ENCODE measurements at regions not wholly inside any gene's neighbourhood (a gene's known extent, or its start where the extent isn't known, plus 50 kb on each side); places are given as distances from the start of the nearest gene placed in this dataset.

GRCh38 chr10:3511483-3511882 is 273.5 kb downstream of the KLF6 start:
- intact Hi-C loops (cut with micrococcal nuclease) = no loop called here
- ChIA-PET POLR2A (ENCODE audit: unreplicated experiment) (no interaction called here), CTCF (no interaction called here)
- no peak overlapping the region for H3K4me3 ChIP-seq (ENCODE audit: low read length)
- no peaks in the 10 kb centered on the region for H3K79me2 ChIP-seq (ENCODE audit: low read length)
- no peak overlapping the region for H3K27ac ChIP-seq (ENCODE audit: low read length)
- H3F3A ChIP-seq (ENCODE audit: low read length, unreplicated experiment) = no peaks in the 10 kb centered on the region
- H3K27me3 ChIP-seq (ENCODE audit: low read length) = no peaks in the 10 kb centered on the region
- no peaks in the 10 kb centered on the region for H3K9me2 ChIP-seq (replicated peaks; ENCODE audit: low read length)
- no peaks in the 10 kb centered on the region for H3K4me1 ChIP-seq (ENCODE audit: insufficient read depth, low read length)
- H3K9ac ChIP-seq (ENCODE audit: low read length) = no peak overlapping the region
- no TSS peak for BruUV-seq (replicated peaks)
- H2AFZ ChIP-seq (ENCODE audit: low read length) = no peak overlapping the region
- H3K4me2 ChIP-seq (ENCODE audit: low read length) = no peak overlapping the region
- no peaks in the 10 kb centered on the region for H3K36me3 ChIP-seq (ENCODE audit: low read depth, low read length)
- TF ChIP-seq CTCF (conservative IDR thresholded peaks at IDR 0.05; ENCODE audit: low read depth, low read length) (no peak), EZH2 (IDR thresholded peaks at IDR 0.05; ENCODE audit: low read length, unreplicated experiment) (no peak), EZH2phosphoT487 (IDR thresholded peaks at IDR 0.05; ENCODE audit: borderline replicate concordance, low read length) (no peak)
- H4K20me1 ChIP-seq (ENCODE audit: low read length) = no peaks in the 10 kb centered on the region
- DNase-seq = no peak
- no peaks in the 10 kb centered on the region for H3K9me3 ChIP-seq (ENCODE audit: low read length)
- ATAC-seq = no peak

- Histone ChIP-seq H3K79me2 (ENCODE audit: low read length) (no peaks in the 10 kb centered on the region), H3K27ac (ENCODE audit: low read length) (no peak overlapping the region), H3K4me1 (ENCODE audit: insufficient read depth, low read length) (no peaks in the 10 kb centered on the region), H3K36me3 (ENCODE audit: low read depth, low read length) (no peaks in the 10 kb centered on the region), H2AFZ (ENCODE audit: low read length) (no peak overlapping the region), H3K9me2 (replicated peaks; ENCODE audit: low read length) (no peaks in the 10 kb centered on the region), H3K9ac (ENCODE audit: low read length) (no peak overlapping the region), H4K20me1 (ENCODE audit: low read length) (no peaks in the 10 kb centered on the region), H3K9me3 (ENCODE audit: low read length) (no peaks in the 10 kb centered on the region), H3K4me3 (ENCODE audit: low read length) (no peak overlapping the region), H3K4me2 (ENCODE audit: low read length) (no peak overlapping the region), H3K27me3 (ENCODE audit: low read length) (no peaks in the 10 kb centered on the region), H3F3A (ENCODE audit: low read length, unreplicated experiment) (no peaks in the 10 kb centered on the region)
- TF ChIP-seq EZH2 (IDR thresholded peaks at IDR 0.05; ENCODE audit: low read length, unreplicated experiment) = no peak
- no peak for TF ChIP-seq EZH2phosphoT487 (IDR thresholded peaks at IDR 0.05; ENCODE audit: borderline replicate concordance, low read length)
- no peak for TF ChIP-seq CTCF (conservative IDR thresholded peaks at IDR 0.05; ENCODE audit: low read depth, low read length)
- intact Hi-C loops (cut with micrococcal nuclease) = no loop called here
- POLR2A ChIA-PET (ENCODE audit: unreplicated experiment) = no interaction called here
- no TSS peak for BruUV-seq (replicated peaks)
- CTCF ChIA-PET = no interaction called here
- no peak for DNase-seq
- ATAC-seq = no peak
These were observed 274.3 kb downstream of the KLF6 start for GRCh38 chr10:3510741-3511140.

GRCh38 chr10:3509355-3509754 is 275.7 kb downstream of the KLF6 start:
- no TSS peak for BruUV-seq (replicated peaks)
- CTCF ChIA-PET = no interaction called here
- intact Hi-C loops (cut with micrococcal nuclease) = no loop called here
- H3F3A ChIP-seq (ENCODE audit: low read length, unreplicated experiment) = no peaks in the 10 kb centered on the region
- H2AFZ ChIP-seq (ENCODE audit: low read length) = no peak overlapping the region
- H3K27ac ChIP-seq (ENCODE audit: low read length) = no peak overlapping the region
- ATAC-seq (no peak), DNase-seq (no peak)
- no peaks in the 10 kb centered on the region for H3K9me2 ChIP-seq (replicated peaks; ENCODE audit: low read length)
- H3K4me3 ChIP-seq (ENCODE audit: low read length) = no peak overlapping the region
- H4K20me1 ChIP-seq (ENCODE audit: low read length) = no peaks in the 10 kb centered on the region
- POLR2A ChIA-PET (ENCODE audit: unreplicated experiment) = no interaction called here
- no peaks in the 10 kb centered on the region for H3K36me3 ChIP-seq (ENCODE audit: low read depth, low read length)
- H3K4me1 ChIP-seq (ENCODE audit: insufficient read depth, low read length) = no peaks in the 10 kb centered on the region
- no peaks in the 10 kb centered on the region for H3K9me3 ChIP-seq (ENCODE audit: low read length)
- no peaks in the 10 kb centered on the region for H3K27me3 ChIP-seq (ENCODE audit: low read length)
- TF ChIP-seq CTCF (conservative IDR thresholded peaks at IDR 0.05; ENCODE audit: low read depth, low read length) (no peak), EZH2phosphoT487 (IDR thresholded peaks at IDR 0.05; ENCODE audit: borderline replicate concordance, low read length) (no peak), EZH2 (IDR thresholded peaks at IDR 0.05; ENCODE audit: low read length, unreplicated experiment) (no peak)
- no peak overlapping the region for H3K4me2 ChIP-seq (ENCODE audit: low read length)
- H3K9ac ChIP-seq (ENCODE audit: low read length) = no peak overlapping the region
- no peaks in the 10 kb centered on the region for H3K79me2 ChIP-seq (ENCODE audit: low read length)

Measured in PC-3 (cell line).